ENCODE measurements at regions not wholly inside any gene's neighbourhood (a gene's known extent, or its start where the extent isn't known, plus 50 kb on each side); places are given as distances from the start of the nearest gene placed in this dataset.

GRCh38 chrX:37921758-37922157 lies 74.4 kb upstream of the DYNLT3 start:
- TF ChIP-seq CTCF (IDR thresholded peaks at IDR 0.05) = no peak
- no peak for TF ChIP-seq POLR2A (IDR thresholded peaks at IDR 0.05)
